ENCODE measurements at regions not wholly inside any gene's neighbourhood (a gene's known extent, or its start where the extent isn't known, plus 50 kb on each side); places are given as distances from the start of the nearest gene placed in this dataset.

- intact Hi-C loops (cut with DNase I; ENCODE audit: low total_unique reads): no loop called here
Measured at GRCh38 chr7:34338961-34339526, 319.0 kb upstream of the NPSR1 start.

GRCh38 chr7:34341326-34341725 lies 316.7 kb upstream of the NPSR1 start:
- no peak for DNase-seq (ENCODE audit: low spot score in 2 of 2)
- H3K4me3 ChIP-seq: no peak overlapping the region
- no peak overlapping the region for H3K27ac ChIP-seq
- H3K27me3 ChIP-seq: no peaks in the 10 kb centered on the region
- intact Hi-C loops (cut with DNase I; ENCODE audit: low total_unique reads): no loop called here
- no peaks in the 10 kb centered on the region for H3K36me3 ChIP-seq
- H3K9me3 ChIP-seq: peaks cover 0 to 4% of the 10 kb centered on the region in 2 donors
- TF ChIP-seq, protein P1, sequence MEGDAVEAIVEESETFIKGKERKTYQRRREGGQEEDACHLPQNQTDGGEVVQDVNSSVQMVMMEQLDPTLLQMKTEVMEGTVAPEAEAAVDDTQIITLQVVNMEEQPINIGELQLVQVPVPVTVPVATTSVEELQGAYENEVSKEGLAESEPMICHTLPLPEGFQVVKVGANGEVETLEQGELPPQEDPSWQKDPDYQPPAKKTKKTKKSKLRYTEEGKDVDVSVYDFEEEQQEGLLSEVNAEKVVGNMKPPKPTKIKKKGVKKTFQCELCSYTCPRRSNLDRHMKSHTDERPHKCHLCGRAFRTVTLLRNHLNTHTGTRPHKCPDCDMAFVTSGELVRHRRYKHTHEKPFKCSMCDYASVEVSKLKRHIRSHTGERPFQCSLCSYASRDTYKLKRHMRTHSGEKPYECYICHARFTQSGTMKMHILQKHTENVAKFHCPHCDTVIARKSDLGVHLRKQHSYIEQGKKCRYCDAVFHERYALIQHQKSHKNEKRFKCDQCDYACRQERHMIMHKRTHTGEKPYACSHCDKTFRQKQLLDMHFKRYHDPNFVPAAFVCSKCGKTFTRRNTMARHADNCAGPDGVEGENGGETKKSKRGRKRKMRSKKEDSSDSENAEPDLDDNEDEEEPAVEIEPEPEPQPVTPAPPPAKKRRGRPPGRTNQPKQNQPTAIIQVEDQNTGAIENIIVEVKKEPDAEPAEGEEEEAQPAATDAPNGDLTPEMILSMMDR (IDR thresholded peaks at IDR 0.05): no peak
- TF ChIP-seq POLR2AphosphoS5 (IDR thresholded peaks at IDR 0.05) (no peak), POLR2A (IDR thresholded peaks at IDR 0.05) (no peak)
- no peaks in the 10 kb centered on the region for H3K4me1 ChIP-seq

More at GRCh38 chr7:34338961-34339526, 319.0 kb upstream of the NPSR1 start:
- TF ChIP-seq POLR2AphosphoS5 (IDR thresholded peaks at IDR 0.05) (no peak), POLR2A (IDR thresholded peaks at IDR 0.05) (no peak)
- TF ChIP-seq, protein P1 (IDR thresholded peaks at IDR 0.05): no peak
- Histone ChIP-seq H3K27ac (no peak overlapping the region), H3K4me3 (no peak overlapping the region), H3K36me3 (no peaks in the 10 kb centered on the region), H3K27me3 (no peaks in the 10 kb centered on the region), H3K4me1 (no peaks in the 10 kb centered on the region), H3K9me3 (peaks cover 0 to 4% of the 10 kb centered on the region in 2 donors)
- no peak for DNase-seq (ENCODE audit: low spot score in 2 of 2)

DNA sequence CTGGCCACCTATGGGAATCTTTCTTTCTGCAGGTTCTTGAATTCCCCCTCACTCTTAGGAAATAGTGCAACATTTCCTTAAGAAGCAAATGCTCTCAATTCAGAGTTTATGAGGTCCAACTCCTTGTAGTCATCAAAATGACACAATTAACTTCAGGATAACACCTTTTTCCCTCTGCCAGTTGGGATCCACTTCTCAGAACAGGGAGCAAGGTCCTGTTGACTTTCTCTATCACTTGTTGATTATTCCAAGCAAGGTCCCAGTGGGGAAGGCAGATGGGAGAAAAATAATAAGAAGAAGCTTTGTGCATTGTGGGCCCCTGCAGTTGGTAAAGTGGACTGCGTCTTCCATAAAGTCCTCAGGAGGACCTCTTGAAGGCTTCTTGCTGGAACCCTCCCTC lies 315.6 kb upstream of the NPSR1 start:
- H3K9me3 ChIP-seq: no peaks in the 10 kb centered on the region
- no peak for DNase-seq (ENCODE audit: low spot score in 2 of 2)
- H3K4me3 ChIP-seq: no peak overlapping the region
- no peak for TF ChIP-seq POLR2AphosphoS5 (IDR thresholded peaks at IDR 0.05)
- TF ChIP-seq, protein P1 (IDR thresholded peaks at IDR 0.05): no peak
- TF ChIP-seq POLR2A (IDR thresholded peaks at IDR 0.05): no peak
- no peaks in the 10 kb centered on the region for H3K36me3 ChIP-seq
- no peaks in the 10 kb centered on the region for H3K27me3 ChIP-seq
- H3K27ac ChIP-seq: no peak overlapping the region
- H3K4me1 ChIP-seq: no peaks in the 10 kb centered on the region
- intact Hi-C loops (cut with DNase I; ENCODE audit: low total_unique reads): no loop called here

DNA sequence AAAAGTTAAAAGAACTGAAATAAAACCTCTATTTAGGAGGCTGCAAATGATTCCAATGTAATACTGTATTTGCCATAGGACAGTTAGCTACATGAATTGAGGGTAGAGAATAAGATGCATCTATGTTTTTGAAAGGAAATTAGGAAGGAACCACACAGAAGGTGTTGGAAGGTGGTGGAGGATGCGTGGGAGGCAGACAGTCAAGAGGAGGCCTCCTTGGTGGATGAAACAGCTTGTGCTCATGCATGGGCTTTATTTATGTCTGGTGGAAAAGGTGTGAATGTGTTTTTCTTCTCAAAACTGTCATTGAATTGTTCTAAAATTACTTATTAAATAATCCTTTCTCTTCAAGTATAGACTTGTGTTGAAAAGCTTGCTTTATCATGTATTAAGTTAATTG lies 314.4 kb upstream of the NPSR1 start:
- no peaks in the 10 kb centered on the region for H3K4me1 ChIP-seq
- no peaks in the 10 kb centered on the region for H3K27me3 ChIP-seq
- peaks cover 0 to 3% of the 10 kb centered on the region in 2 donors for H3K9me3 ChIP-seq
- no peak for DNase-seq (ENCODE audit: low spot score in 2 of 2)
- H3K4me3 ChIP-seq: no peak overlapping the region
- no peaks in the 10 kb centered on the region for H3K36me3 ChIP-seq
- no peak overlapping the region for H3K27ac ChIP-seq
- no peak for TF ChIP-seq POLR2A (IDR thresholded peaks at IDR 0.05)
- TF ChIP-seq, protein P1 (IDR thresholded peaks at IDR 0.05): no peak
- TF ChIP-seq POLR2AphosphoS5 (IDR thresholded peaks at IDR 0.05): no peak
- intact Hi-C loops (cut with DNase I; ENCODE audit: low total_unique reads): no loop called here

DNA sequence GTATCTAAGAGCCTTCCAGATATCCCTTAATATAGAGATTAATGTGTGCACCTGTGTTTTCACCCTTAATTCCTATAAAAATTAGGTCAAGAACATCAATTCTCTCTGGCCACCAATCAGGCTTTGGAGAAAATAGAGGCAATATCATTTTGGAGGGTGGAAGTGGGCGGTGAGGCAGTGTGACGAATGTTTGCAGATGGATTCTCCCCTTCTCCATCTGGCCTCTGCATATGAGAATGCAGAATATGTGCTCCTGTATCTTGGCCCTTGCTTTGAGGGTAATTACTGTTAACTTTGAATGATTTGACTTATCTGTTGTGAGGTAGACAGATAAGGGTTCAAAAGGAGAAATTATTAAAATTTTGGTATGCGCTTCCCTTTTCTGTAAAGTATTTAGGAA lies 304.0 kb upstream of the NPSR1 start:
- no peak overlapping the region for H3K4me3 ChIP-seq
- intact Hi-C loops (cut with DNase I; ENCODE audit: low total_unique reads): no loop called here
- H3K27me3 ChIP-seq: no peaks in the 10 kb centered on the region
- H3K4me1 ChIP-seq: no peaks in the 10 kb centered on the region
- no peak for DNase-seq (ENCODE audit: low spot score in 2 of 2)
- no peak overlapping the region for H3K27ac ChIP-seq
- no peaks in the 10 kb centered on the region for H3K36me3 ChIP-seq
- no peaks in the 10 kb centered on the region for H3K9me3 ChIP-seq
- TF ChIP-seq, protein P1 (IDR thresholded peaks at IDR 0.05): no peak
- no peak for TF ChIP-seq POLR2AphosphoS5 (IDR thresholded peaks at IDR 0.05)

All from breast epithelium (tissue), 4 donors.